Right cardiac atrium (tissue), 5 donors: ENCODE measurements at regions not wholly inside any gene's neighbourhood (a gene's known extent, or its start where the extent isn't known, plus 50 kb on each side); places are given as distances from the start of the nearest gene placed in this dataset.

ENCODE experiments used
- ATAC-seq, 2 donors: fragments of 200-7000 bp; cut with Tn5 transposase; one replicate each; pipeline versions ENCODE4 v1.8.0 to v1.9.1; 2020; ENCODE audit warnings: moderate library complexity in 2 of 2, mild to moderate bottlenecking in 1 of 2
- DNase-seq, 3 donors: peaks; one replicate each; pipeline ENCODE4 v3.0.0-alpha.2; 2020
- H3K27ac ChIP-seq: one replicate; pipeline ENCODE4 v1.5.1; 2013; ENCODE audit warnings: mild to moderate bottlenecking, low read length, control low read depth, moderate library complexity
- H3K27me3 ChIP-seq: one replicate; pipeline ENCODE4 v1.6.1; 2013; ENCODE audit not compliant: control insufficient read depth, insufficient read depth
- H3K4me1 ChIP-seq: one replicate; pipeline ENCODE4 v1.6.1; 2013; ENCODE audit warnings: low read length; ENCODE audit not compliant: control insufficient read depth, insufficient read depth
- H3K4me3 ChIP-seq: one replicate; pipeline ENCODE4 v1.5.1; 2013; ENCODE audit warnings: low read length, control low read depth
- H3K9me3 ChIP-seq: one replicate; pipeline ENCODE4 v1.6.1; 2013; ENCODE audit warnings: low read length; ENCODE audit not compliant: control insufficient read depth
- WGBS: extraction: QIAGEN DNeasy Blood & Tissue Kit; methylation state at CpG from one replicate; pipeline ENCODE4 v1.1.7; 2013; 5-methylcytosine and 5-hydroxymethylcytosine counted together
- intact Hi-C, 4 donors: fragments of 100-400 bp; cut with DNase I; formaldehyde crosslinking; loops; one replicate each; pipeline versions ENCODE4 v1.11.0 to v1.14.0; 2022 to 2023
- donor health status: healthy with polysubstance abuse.
- donor health status: DM: no; HTN: yes; CAD: no.
- donor health status: DM: no; HTN: no; CAD: no.
- donor health status: DM: no; HTN: yes; CAD: no; lungs with severe emphysema.
- donor health status: DM: yes; HTN: yes; CAD: no.

DNA sequence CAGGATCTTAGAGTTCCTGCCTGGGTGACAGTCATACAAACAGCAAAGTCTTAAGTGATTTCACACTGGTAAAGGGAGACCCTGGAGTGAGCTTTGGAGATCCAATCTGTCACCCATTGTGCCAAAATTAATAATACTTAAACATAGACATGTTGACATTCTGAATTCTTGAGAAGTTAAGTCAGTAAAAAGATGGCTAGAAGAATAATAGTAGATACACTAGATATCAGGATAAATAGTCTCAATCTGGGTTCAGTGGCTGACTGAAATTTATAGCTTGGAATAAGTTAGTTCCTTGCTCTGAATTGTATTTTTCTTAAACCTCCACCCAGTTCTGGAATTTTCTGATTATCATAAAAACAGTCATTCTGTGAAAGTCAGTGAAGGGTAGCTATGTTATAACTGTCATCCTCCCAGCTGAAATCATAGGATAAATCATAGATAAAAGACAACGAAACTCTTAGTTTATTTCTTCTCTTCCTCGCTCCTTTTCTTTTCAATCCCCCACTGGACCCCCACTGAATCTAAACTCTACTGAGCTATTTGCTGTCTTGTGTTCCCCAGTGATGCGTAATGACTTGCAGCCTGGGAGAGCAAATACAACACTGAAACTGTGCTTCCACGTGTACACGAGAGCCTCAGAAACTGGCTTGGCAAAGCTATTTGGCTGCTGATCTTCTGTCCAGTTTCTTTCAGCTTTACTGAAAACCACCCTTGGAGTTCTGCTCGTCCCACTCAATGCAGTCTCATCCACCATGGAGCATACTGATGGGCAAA lies 175.4 kb upstream of the TP63 start:
- H3K4me3 ChIP-seq = no peak overlapping the region
- intact Hi-C loops = no loop called here
- no peaks in the 10 kb centered on the region for H3K27me3 ChIP-seq
- no peak overlapping the region for H3K27ac ChIP-seq
- peaks cover 3% of the 10 kb centered on the region for H3K4me1 ChIP-seq
- H3K9me3 ChIP-seq = no peaks in the 10 kb centered on the region
- ATAC-seq = no peak
- 64% methylated on average over 6 of the region's 6 CpGs for WGBS
- no peak for DNase-seq

DNA sequence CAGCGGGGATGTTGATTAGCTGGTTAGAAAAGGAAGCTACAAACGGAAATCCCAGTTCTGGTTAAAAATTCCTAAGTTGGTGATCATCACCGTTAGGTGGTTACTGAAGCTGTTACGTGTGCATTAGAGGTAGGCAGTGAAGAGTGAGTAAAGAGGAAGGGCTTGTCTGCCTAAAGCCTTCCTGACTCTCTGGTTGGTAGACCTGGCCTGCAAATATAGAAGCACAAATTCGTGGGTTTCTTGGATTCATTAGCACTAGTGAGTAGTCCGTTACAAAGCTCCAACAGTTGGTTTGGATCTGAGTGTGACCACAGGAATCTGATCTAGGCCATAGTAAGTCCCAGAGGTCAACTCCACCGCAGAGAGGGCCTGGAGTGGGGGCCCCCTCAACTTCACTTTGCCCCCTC lies 174.0 kb upstream of the TP63 start:
- 74% methylated on average over 7 of the region's 7 CpGs for WGBS
- Histone ChIP-seq H3K27ac (no peak overlapping the region), H3K4me1 (peaks cover 3% of the 10 kb centered on the region), H3K27me3 (no peaks in the 10 kb centered on the region), H3K9me3 (no peaks in the 10 kb centered on the region), H3K4me3 (no peak overlapping the region)
- intact Hi-C loops = no loop called here
- ATAC-seq (no peak), DNase-seq (no peak)

DNA sequence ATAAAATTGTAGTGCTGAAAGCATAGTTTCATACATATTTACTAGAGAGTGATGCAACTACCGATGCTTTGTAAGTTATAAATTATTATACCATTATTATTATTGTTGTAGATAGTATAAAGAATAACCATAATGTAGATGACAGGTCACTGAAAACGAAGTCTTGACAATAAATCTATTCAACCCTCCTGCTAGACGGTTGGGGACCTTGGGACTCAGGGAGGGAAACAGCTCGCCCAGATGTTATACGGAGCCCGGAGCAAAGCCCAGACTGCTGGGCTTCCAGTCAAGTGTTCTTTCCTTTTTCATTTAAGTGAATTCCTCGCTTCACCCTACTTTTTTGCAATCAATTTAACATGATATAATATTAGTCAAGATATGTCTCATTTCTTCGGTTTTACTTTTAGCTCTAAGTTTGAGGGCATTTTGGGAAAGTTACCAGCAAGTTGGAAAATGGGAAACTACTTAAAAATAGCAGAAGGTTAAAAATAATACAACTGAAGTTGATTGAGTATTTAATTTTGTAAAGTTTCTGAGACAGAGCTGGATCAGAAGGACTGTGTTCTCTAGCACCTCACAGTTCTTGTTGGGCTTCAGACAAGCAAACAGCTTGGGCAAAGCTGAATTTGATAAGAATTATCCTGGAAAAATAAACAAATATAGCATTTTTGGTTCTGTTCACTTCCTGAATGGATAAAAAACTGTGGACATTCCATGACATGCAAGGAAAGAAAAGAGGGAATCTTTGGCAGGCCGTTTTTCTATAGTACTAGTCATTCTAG lies 173.4 kb upstream of the TP63 start:
- H3K4me3 ChIP-seq = no peak overlapping the region
- WGBS = 57% methylated on average over 9 of the region's 9 CpGs
- no peak overlapping the region for H3K27ac ChIP-seq
- DNase-seq (peak in 2 of 3 donors; percentile 41 to 59), ATAC-seq (peak; percentile 50 to 53)
- H3K4me1 ChIP-seq = peaks cover 3% of the 10 kb centered on the region
- H3K9me3 ChIP-seq = no peaks in the 10 kb centered on the region
- H3K27me3 ChIP-seq = no peaks in the 10 kb centered on the region
- intact Hi-C loops = no loop called here

DNA sequence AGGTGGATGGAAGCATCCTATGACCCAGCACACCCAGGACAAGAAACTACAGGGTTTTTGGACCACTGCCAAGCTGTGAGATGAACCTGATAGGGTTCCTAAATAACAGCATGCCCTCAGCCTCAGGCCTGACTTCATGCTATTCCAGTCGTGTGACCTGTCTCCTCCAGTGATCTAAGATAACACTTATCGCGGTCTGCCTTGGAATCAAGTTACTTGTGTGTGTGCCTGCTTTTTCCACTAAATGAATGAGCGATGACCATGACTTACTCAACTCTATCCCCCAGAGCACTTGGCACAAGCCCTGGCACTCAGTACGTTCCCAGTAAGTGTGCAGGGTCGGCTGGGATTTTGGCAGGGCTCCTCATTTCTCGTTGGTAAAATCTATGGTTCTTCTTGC lies 172.7 kb upstream of the TP63 start:
- intact Hi-C loops = no loop called here
- Histone ChIP-seq H3K27me3 (no peaks in the 10 kb centered on the region), H3K9me3 (no peaks in the 10 kb centered on the region), H3K4me1 (peaks cover 3% of the 10 kb centered on the region), H3K4me3 (no peak overlapping the region), H3K27ac (no peak overlapping the region)
- DNase-seq (peak; percentile 50 to 73 (median 67)), ATAC-seq (peak; percentile 50 to 61)
- WGBS = 33% methylated on average over 7 of the region's 7 CpGs

DNA sequence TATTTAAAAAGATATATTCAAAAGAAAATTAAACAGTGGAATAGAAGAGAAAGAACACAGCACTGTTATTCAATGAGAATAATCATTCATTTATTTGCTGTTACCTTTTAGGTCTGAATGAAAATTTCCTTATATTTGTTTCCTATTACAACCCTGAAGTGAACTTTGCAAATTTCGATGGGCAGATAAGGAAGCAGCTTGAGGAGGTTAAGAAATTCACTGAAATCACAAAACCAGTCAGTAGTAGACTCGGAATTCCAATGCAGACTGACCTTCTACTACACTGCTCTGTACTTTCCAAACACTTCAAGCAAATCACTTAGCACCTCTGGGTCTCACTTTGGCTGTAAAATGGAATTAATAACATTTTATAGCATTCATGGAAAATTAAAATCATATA lies 172.0 kb upstream of the TP63 start:
- no peaks in the 10 kb centered on the region for H3K27me3 ChIP-seq

GRCh38 chr3:189460511-189460910 lies 170.7 kb upstream of the TP63 start:
- Histone ChIP-seq H3K27me3 (no peaks in the 10 kb centered on the region), H3K4me3 (no peak overlapping the region), H3K9me3 (no peaks in the 10 kb centered on the region), H3K4me1 (peaks cover 3% of the 10 kb centered on the region), H3K27ac (no peak overlapping the region)
- intact Hi-C loops = no loop called here
- 67% methylated on average over 2 of the region's 2 CpGs for WGBS
- DNase-seq (no peak), ATAC-seq (no peak)

More for the DNA sequence above, 172.0 kb upstream of the TP63 start:
- H3K27ac ChIP-seq = no peak overlapping the region
- no peak overlapping the region for H3K4me3 ChIP-seq
- H3K4me1 ChIP-seq = peaks cover 3% of the 10 kb centered on the region
- ATAC-seq (no peak), DNase-seq (no peak)
- no peaks in the 10 kb centered on the region for H3K9me3 ChIP-seq
- intact Hi-C loops = no loop called here
- WGBS = 48% methylated on average over 2 of the region's 2 CpGs

GRCh38 chr3:189464799-189465198 lies 166.4 kb upstream of the TP63 start:
- Histone ChIP-seq H3K4me3 (no peak overlapping the region), H3K27me3 (no peaks in the 10 kb centered on the region), H3K9me3 (no peaks in the 10 kb centered on the region), H3K27ac (no peak overlapping the region), H3K4me1 (no peaks in the 10 kb centered on the region)
- DNase-seq (no peak), ATAC-seq (no peak)
- intact Hi-C loops = no loop called here
- 93% methylated on average over 2 of the region's 2 CpGs for WGBS

DNA sequence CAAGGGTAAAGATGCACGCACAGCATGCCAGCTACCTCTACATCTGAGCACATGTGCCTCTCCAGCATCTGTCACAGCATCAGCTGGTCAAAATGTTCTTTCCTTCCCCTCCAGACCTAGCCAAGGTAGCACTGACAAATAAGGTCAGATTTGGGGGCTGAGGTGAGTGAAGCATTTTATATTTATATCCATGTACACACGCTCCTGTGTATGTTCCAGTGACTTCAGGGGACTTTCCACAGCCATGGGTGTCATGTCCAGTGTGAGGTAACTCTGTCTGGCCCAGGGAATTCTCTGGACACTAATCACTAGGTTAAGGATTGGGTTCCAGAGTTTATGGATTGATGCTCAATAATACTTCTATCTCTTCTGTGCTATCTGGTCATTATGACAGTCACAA lies 165.2 kb upstream of the TP63 start:
- WGBS = 59% methylated on average over 2 of the region's 2 CpGs
- Histone ChIP-seq H3K27ac (no peak overlapping the region), H3K9me3 (no peaks in the 10 kb centered on the region), H3K27me3 (no peaks in the 10 kb centered on the region), H3K4me1 (no peaks in the 10 kb centered on the region), H3K4me3 (no peak overlapping the region)
- DNase-seq = no peak
- intact Hi-C loops = no loop called here
- no peak for ATAC-seq

DNA sequence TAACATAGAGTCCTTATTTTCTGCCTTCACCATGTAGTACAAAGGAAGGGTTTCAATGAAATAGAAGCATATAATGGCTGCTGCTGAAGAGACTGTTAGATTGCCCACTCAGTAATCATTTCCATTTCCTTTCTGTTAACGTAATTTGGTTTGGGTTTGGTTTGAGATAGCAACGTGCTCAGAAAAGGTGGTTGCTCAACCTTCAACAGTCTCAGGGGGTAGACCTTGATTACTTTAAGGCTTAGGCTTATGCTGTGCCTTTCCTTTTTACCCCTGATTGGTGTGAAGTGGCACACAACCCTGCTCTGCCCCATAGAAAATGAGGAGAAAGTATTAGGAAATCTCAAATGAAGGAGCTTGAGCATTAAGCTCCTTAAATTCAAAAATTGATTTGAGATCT lies 163.7 kb upstream of the TP63 start:
- ATAC-seq = no peak
- Histone ChIP-seq H3K9me3 (no peaks in the 10 kb centered on the region), H3K27me3 (no peaks in the 10 kb centered on the region), H3K4me3 (no peak overlapping the region), H3K27ac (no peak overlapping the region), H3K4me1 (no peaks in the 10 kb centered on the region)
- DNase-seq = no peak
- WGBS = 42% methylated on average over 2 of the region's 2 CpGs
- intact Hi-C loops = no loop called here

GRCh38 chr3:189474944-189475343 lies 156.2 kb upstream of the TP63 start:
- no peaks in the 10 kb centered on the region for H3K4me1 ChIP-seq
- no peak for DNase-seq
- H3K4me3 ChIP-seq = no peak overlapping the region
- no peak for ATAC-seq
- no peak overlapping the region for H3K27ac ChIP-seq
- 72% methylated on average over 2 of the region's 2 CpGs for WGBS
- no peaks in the 10 kb centered on the region for H3K9me3 ChIP-seq
- intact Hi-C loops = no loop called here
- no peaks in the 10 kb centered on the region for H3K27me3 ChIP-seq

GRCh38 chr3:189477614-189478013 lies 153.6 kb upstream of the TP63 start:
- WGBS = 78% methylated on average over 5 of the region's 5 CpGs

More at GRCh38 chr3:189477614-189478013, 153.6 kb upstream of the TP63 start:
- H3K4me3 ChIP-seq = no peak overlapping the region
- no peak overlapping the region for H3K27ac ChIP-seq
- H3K9me3 ChIP-seq = no peaks in the 10 kb centered on the region
- no peak for ATAC-seq
- intact Hi-C loops = no loop called here
- no peaks in the 10 kb centered on the region for H3K4me1 ChIP-seq
- DNase-seq = peak in 1 of 3 donors; percentile 13
- H3K27me3 ChIP-seq = no peaks in the 10 kb centered on the region
